NB4 (cell line): ENCODE measurements at regions not wholly inside any gene's neighbourhood (a gene's known extent, or its start where the extent isn't known, plus 50 kb on each side); places are given as distances from the start of the nearest gene placed in this dataset.

Experiments used
- MYC ChIP-seq: IDR thresholded peaks from 2 replicates; pipeline ENCODE4 v1.6.1; 2011; ENCODE audit warnings: low read depth, low read length
- POLR2A ChIP-seq: IDR thresholded peaks from 2 replicates; pipeline ENCODE4 v1.6.1; 2011; ENCODE audit warnings: mild to moderate bottlenecking; ENCODE audit not compliant: insufficient read length; ENCODE audit errors: extremely low read depth
- TF ChIP-seq, protein P1 (sequence below): IDR thresholded peaks from one replicate; pipeline ENCODE4 v1.5.1; 2012; ENCODE audit warnings: low read depth, low read length
- TF ChIP-seq, protein P2 (sequence below): IDR thresholded peaks from 2 replicates; pipeline ENCODE4 v1.6.1; 2011; ENCODE audit warnings: low read depth, low read length

DNA sequence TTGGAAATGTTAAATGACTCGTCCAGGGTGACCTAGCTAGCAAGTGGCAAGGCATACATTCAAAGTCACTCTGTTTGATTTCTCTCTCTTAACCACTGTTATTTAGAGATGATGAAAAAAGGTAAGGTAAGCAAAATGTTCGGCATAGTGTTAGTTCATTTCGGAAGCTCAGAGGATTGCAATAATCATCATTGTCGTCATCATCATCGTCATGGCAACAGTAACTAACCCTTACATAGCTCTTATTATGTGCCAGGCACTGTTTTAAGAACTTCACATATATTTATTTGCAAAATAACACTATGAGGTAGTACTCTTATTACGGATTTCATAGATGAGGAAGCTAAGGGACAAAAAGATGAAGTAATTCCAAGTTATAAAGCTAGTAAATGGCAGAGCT, 292.7 kb upstream of the CXCR4 start:
- TF ChIP-seq, protein P1, sequence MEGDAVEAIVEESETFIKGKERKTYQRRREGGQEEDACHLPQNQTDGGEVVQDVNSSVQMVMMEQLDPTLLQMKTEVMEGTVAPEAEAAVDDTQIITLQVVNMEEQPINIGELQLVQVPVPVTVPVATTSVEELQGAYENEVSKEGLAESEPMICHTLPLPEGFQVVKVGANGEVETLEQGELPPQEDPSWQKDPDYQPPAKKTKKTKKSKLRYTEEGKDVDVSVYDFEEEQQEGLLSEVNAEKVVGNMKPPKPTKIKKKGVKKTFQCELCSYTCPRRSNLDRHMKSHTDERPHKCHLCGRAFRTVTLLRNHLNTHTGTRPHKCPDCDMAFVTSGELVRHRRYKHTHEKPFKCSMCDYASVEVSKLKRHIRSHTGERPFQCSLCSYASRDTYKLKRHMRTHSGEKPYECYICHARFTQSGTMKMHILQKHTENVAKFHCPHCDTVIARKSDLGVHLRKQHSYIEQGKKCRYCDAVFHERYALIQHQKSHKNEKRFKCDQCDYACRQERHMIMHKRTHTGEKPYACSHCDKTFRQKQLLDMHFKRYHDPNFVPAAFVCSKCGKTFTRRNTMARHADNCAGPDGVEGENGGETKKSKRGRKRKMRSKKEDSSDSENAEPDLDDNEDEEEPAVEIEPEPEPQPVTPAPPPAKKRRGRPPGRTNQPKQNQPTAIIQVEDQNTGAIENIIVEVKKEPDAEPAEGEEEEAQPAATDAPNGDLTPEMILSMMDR: no peak
- TF ChIP-seq, protein P2, sequence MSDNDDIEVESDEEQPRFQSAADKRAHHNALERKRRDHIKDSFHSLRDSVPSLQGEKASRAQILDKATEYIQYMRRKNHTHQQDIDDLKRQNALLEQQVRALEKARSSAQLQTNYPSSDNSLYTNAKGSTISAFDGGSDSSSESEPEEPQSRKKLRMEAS: no peak
- TF ChIP-seq POLR2A: no peak
- no peak for TF ChIP-seq MYC
